D721Med (cell line): ENCODE measurements at regions not wholly inside any gene's neighbourhood (a gene's known extent, or its start where the extent isn't known, plus 50 kb on each side); places are given as distances from the start of the nearest gene placed in this dataset.

Experiments
- DNase-seq: peaks from one replicate; pipeline ENCODE4 v3.0.0; 2011; ENCODE audit warnings: low spot score; ENCODE audit not compliant: insufficient read length
- FAIRE-seq: peaks from 2 replicates; lab custom pipeline; 2011; peaks lifted over from hg19 to GRCh38; lab: Jason Lieb, UNC
- CTCF ChIP-seq: IDR thresholded peaks from 2 replicates; pipeline ENCODE4 v1.5.1; 2012; ENCODE audit warnings: mild to moderate bottlenecking, control low read depth; ENCODE audit not compliant: insufficient read depth; ENCODE audit errors: missing control alignments

GRCh38 chr5:18052569-18052968, 418.3 kb downstream of the TAF11L14 start:
- DNase-seq = no peak
- no peak for TF ChIP-seq CTCF
- FAIRE-seq = no peak

GRCh38 chr5:18057725-18058124, 423.5 kb downstream of the TAF11L14 start:
- TF ChIP-seq CTCF = no peak
- FAIRE-seq = no peak
- DNase-seq = no peak

- no peak for DNase-seq
- FAIRE-seq = no peak
- TF ChIP-seq CTCF = no peak
These were observed 433.4 kb downstream of the TAF11L14 start for GRCh38 chr5:18067615-18068014.

- FAIRE-seq = no peak
These were observed 434.6 kb downstream of the TAF11L14 start for GRCh38 chr5:18068826-18069225.

GRCh38 chr5:18069790-18070189, 435.5 kb downstream of the TAF11L14 start:
- TF ChIP-seq CTCF = no peak
- no peak for DNase-seq
- FAIRE-seq = no peak

More at GRCh38 chr5:18068826-18069225, 434.6 kb downstream of the TAF11L14 start:
- no peak for TF ChIP-seq CTCF
- no peak for DNase-seq

GRCh38 chr5:18072600-18072999, 438.3 kb downstream of the TAF11L14 start:
- TF ChIP-seq CTCF = no peak
- FAIRE-seq = no peak
- no peak for DNase-seq

- no peak for FAIRE-seq
- no peak for TF ChIP-seq CTCF
- no peak for DNase-seq
These were observed 440.7 kb downstream of the TAF11L14 start for GRCh38 chr5:18074961-18075360.
